HepG2 (cell line): ENCODE measurements at regions not wholly inside any gene's neighbourhood (a gene's known extent, or its start where the extent isn't known, plus 50 kb on each side); places are given as distances from the start of the nearest gene placed in this dataset.

Experiments used
- ELF3 ChIP-seq: IDR thresholded peaks from 2 replicates; pipeline ENCODE4 v1.6.1; 2016; ENCODE audit warnings: missing genetic modification reagents, missing compliant biosample characterization
- FOXA1 ChIP-seq, 2 experiments: fragments of 450-650 bp in 1 of 2; sonication (generic) in 1 of 2; formaldehyde crosslinking in 1 of 2; IDR thresholded peaks; 2 replicates each; pipeline versions ENCODE4 v1.4.0 to v1.6.1; 2016 to 2020; ENCODE audit warnings: missing genetic modification reagents in 1 of 2
- GLI4 ChIP-seq: sonication (generic); formaldehyde crosslinking; IDR thresholded peaks from 2 replicates; pipeline ENCODE4 v1.5.1; 2020; ENCODE audit warnings: missing genetic modification reagents, mild to moderate bottlenecking, moderate library complexity, borderline replicate concordance
- HCFC1 ChIP-seq: fragments of 150-350 bp; IDR thresholded peaks from 2 replicates; pipeline ENCODE4 v1.6.1; 2014; ENCODE audit warnings: low read depth, low read length
- HDAC2 ChIP-seq: sonication (generic); formaldehyde crosslinking; IDR thresholded peaks from 2 replicates; pipeline ENCODE4 v1.4.0; 2020; ENCODE audit warnings: missing genetic modification reagents
- HOXA5 ChIP-seq: sonication (generic); formaldehyde crosslinking; IDR thresholded peaks from 2 replicates; pipeline ENCODE4 v1.4.0; 2020; ENCODE audit warnings: missing genetic modification reagents
- JARID2 ChIP-seq: sonication (generic); formaldehyde crosslinking; IDR thresholded peaks from 2 replicates; pipeline ENCODE4 v1.8.1; 2023; ENCODE audit warnings: missing genetic modification reagents, inconsistent platforms; ENCODE audit not compliant: insufficient replicate concordance
- MEF2D ChIP-seq: sonication (generic); formaldehyde crosslinking; IDR thresholded peaks from 2 replicates; pipeline ENCODE4 v1.5.1; 2020; ENCODE audit warnings: mild to moderate bottlenecking, missing genetic modification reagents
- PAF1 ChIP-seq: IDR thresholded peaks from 2 replicates; pipeline ENCODE4 v1.6.1; 2016; ENCODE audit warnings: missing genetic modification reagents, missing compliant biosample characterization
- PRPF4 ChIP-seq: fragments of 200-400 bp; formaldehyde crosslinking; IDR thresholded peaks from 2 replicates; pipeline ENCODE4 v1.6.1; 2016; ENCODE audit warnings: low read length, low read depth; ENCODE audit not compliant: poor library complexity, severe bottlenecking
- SOX13 ChIP-seq, 3 experiments: fragments of 450-650 bp in 1 of 3; sonication (generic) in 1 of 3; formaldehyde crosslinking in 1 of 3; IDR thresholded peaks in 2 of 3; conservative IDR thresholded peaks in 1 of 3; 2 replicates each; pipeline versions ENCODE4 v1.5.0 to v1.6.1; 2016 to 2020; ENCODE audit warnings: antibody characterized with exemption in 1 of 3, mild to moderate bottlenecking in 1 of 3, missing compliant biosample characterization in 1 of 3, missing genetic modification reagents in 1 of 3, moderate library complexity in 1 of 3
- STAG1 ChIP-seq: sonication (generic); formaldehyde crosslinking; IDR thresholded peaks from 2 replicates; pipeline ENCODE4 v1.4.0; 2020; ENCODE audit warnings: missing genetic modification reagents
- ZFP36 ChIP-seq: fragments of 150-350 bp; IDR thresholded peaks from 2 replicates; pipeline ENCODE4 v1.6.1; 2018; ENCODE audit warnings: borderline replicate concordance, low read length, low read depth; ENCODE audit not compliant: partially characterized antibody
- ZNF136 ChIP-seq: sonication (generic); formaldehyde crosslinking; IDR thresholded peaks from 2 replicates; pipeline ENCODE4 v1.8.1; 2022; ENCODE audit warnings: low read depth, mild to moderate bottlenecking, moderate library complexity, missing genetic modification reagents
- ZNF446 ChIP-seq: sonication (generic); formaldehyde crosslinking; IDR thresholded peaks from 2 replicates; pipeline ENCODE4 v1.5.0; 2020; ENCODE audit warnings: mild to moderate bottlenecking, missing genetic modification reagents
- ZNF451 ChIP-seq: sonication (generic); formaldehyde crosslinking; IDR thresholded peaks from 2 replicates; pipeline ENCODE4 v1.5.0; 2020; ENCODE audit warnings: mild to moderate bottlenecking, missing genetic modification reagents
- ZNF501 ChIP-seq: sonication (generic); formaldehyde crosslinking; IDR thresholded peaks from 2 replicates; pipeline ENCODE4 v1.5.1; 2020; ENCODE audit warnings: mild to moderate bottlenecking, moderate library complexity, missing genetic modification reagents
- ZNF749 ChIP-seq: sonication (generic); formaldehyde crosslinking; IDR thresholded peaks from 2 replicates; pipeline ENCODE4 v1.8.0; 2022; ENCODE audit warnings: mild to moderate bottlenecking, missing genetic modification reagents, moderate library complexity, borderline replicate concordance
- TF ChIP-seq, protein P1 (sequence below): sonication (generic); formaldehyde crosslinking; IDR thresholded peaks from 2 replicates; pipeline ENCODE4 v1.4.0; 2020; ENCODE audit warnings: missing genetic modification reagents
- TF ChIP-seq, protein P2 (sequence below): sonication (generic); formaldehyde crosslinking; IDR thresholded peaks from 2 replicates; pipeline ENCODE4 v1.4.0; 2020; ENCODE audit warnings: missing genetic modification reagents
- TF ChIP-seq, protein P3 (sequence below): sonication (generic); formaldehyde crosslinking; IDR thresholded peaks from 2 replicates; pipeline ENCODE4 v1.5.0; 2020; ENCODE audit warnings: mild to moderate bottlenecking, missing genetic modification reagents, moderate library complexity
- TF ChIP-seq, protein P4 (sequence below): sonication (generic); formaldehyde crosslinking; IDR thresholded peaks from 2 replicates; pipeline ENCODE4 v1.9.0; 2021; ENCODE audit warnings: missing genetic modification reagents, borderline replicate concordance

DNA sequence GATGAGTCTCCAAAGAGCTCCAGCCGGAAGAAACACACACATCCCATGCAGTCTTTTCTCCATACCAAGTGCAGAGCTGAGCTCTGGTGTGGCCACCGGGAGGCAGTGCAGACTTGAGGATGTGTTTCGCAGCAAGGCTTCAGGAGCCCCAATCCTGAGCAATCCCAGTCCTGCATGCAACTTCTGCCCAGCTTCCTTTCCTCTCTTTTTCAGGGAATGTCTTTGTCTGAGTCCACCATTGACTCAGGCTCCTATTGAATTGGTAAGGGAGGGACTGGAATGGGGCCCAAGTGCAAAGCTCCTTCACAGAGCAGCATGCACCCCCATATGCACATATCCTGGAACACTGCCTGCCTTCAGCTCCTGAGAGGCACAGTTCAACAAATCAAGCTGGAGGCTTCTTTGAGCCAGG, 50.5 kb upstream of the ASIP start (continued):
- TF ChIP-seq, protein P1, sequence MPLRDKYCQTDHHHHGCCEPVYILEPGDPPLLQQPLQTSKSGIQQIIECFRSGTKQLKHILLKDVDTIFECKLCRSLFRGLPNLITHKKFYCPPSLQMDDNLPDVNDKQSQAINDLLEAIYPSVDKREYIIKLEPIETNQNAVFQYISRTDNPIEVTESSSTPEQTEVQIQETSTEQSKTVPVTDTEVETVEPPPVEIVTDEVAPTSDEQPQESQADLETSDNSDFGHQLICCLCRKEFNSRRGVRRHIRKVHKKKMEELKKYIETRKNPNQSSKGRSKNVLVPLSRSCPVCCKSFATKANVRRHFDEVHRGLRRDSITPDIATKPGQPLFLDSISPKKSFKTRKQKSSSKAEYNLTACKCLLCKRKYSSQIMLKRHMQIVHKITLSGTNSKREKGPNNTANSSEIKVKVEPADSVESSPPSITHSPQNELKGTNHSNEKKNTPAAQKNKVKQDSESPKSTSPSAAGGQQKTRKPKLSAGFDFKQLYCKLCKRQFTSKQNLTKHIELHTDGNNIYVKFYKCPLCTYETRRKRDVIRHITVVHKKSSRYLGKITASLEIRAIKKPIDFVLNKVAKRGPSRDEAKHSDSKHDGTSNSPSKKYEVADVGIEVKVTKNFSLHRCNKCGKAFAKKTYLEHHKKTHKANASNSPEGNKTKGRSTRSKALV: no peak
- no peak for TF ChIP-seq FOXA1 (IDR thresholded peaks at IDR 0.05)
- TF ChIP-seq FOXA1 (CRISPR knock-in tag; IDR thresholded peaks at IDR 0.05): peak; percentile 14; the same call in 1 of the 2 replicates
- no peak for TF ChIP-seq HOXA5
- no peak for TF ChIP-seq HCFC1
- TF ChIP-seq PAF1 (CRISPR knock-in tag): no peak
- peak; percentile 81; the same call in 1 of the 2 replicates for TF ChIP-seq ELF3
- TF ChIP-seq PRPF4: no peak
- TF ChIP-seq, protein P2, sequence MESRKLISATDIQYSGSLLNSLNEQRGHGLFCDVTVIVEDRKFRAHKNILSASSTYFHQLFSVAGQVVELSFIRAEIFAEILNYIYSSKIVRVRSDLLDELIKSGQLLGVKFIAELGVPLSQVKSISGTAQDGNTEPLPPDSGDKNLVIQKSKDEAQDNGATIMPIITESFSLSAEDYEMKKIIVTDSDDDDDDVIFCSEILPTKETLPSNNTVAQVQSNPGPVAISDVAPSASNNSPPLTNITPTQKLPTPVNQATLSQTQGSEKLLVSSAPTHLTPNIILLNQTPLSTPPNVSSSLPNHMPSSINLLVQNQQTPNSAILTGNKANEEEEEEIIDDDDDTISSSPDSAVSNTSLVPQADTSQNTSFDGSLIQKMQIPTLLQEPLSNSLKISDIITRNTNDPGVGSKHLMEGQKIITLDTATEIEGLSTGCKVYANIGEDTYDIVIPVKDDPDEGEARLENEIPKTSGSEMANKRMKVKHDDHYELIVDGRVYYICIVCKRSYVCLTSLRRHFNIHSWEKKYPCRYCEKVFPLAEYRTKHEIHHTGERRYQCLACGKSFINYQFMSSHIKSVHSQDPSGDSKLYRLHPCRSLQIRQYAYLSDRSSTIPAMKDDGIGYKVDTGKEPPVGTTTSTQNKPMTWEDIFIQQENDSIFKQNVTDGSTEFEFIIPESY (CRISPR knock-in tag): peak; percentile 57; the same call in 1 of the 2 replicates
- TF ChIP-seq SOX13 (IDR thresholded peaks at IDR 0.05): no peak
- peak in 1 of 2 experiments; percentile 46; a peak in 1 of 4 replicates for TF ChIP-seq SOX13 (CRISPR knock-in tag; conservative IDR thresholded peaks at IDR 0.05 in 1 of 2, IDR thresholded peaks at IDR 0.05 in 1 of 2)
- TF ChIP-seq STAG1 (CRISPR knock-in tag): peak; percentile 99
- peak; percentile 19 for TF ChIP-seq ZFP36
- peak; percentile 55; the same call in 1 of the 2 replicates for TF ChIP-seq HDAC2 (CRISPR knock-in tag)
- TF ChIP-seq JARID2 (CRISPR knock-in tag): peak; percentile 92
- no peak for TF ChIP-seq ZNF446 (CRISPR knock-in tag)
- TF ChIP-seq MEF2D: 0 out of 2 replicates have a peak, but pooled peaks have one; percentile 23
- TF ChIP-seq, protein P3, sequence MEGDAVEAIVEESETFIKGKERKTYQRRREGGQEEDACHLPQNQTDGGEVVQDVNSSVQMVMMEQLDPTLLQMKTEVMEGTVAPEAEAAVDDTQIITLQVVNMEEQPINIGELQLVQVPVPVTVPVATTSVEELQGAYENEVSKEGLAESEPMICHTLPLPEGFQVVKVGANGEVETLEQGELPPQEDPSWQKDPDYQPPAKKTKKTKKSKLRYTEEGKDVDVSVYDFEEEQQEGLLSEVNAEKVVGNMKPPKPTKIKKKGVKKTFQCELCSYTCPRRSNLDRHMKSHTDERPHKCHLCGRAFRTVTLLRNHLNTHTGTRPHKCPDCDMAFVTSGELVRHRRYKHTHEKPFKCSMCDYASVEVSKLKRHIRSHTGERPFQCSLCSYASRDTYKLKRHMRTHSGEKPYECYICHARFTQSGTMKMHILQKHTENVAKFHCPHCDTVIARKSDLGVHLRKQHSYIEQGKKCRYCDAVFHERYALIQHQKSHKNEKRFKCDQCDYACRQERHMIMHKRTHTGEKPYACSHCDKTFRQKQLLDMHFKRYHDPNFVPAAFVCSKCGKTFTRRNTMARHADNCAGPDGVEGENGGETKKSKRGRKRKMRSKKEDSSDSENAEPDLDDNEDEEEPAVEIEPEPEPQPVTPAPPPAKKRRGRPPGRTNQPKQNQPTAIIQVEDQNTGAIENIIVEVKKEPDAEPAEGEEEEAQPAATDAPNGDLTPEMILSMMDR (CRISPR knock-in tag): peak; percentile 98
- TF ChIP-seq, protein P4, sequence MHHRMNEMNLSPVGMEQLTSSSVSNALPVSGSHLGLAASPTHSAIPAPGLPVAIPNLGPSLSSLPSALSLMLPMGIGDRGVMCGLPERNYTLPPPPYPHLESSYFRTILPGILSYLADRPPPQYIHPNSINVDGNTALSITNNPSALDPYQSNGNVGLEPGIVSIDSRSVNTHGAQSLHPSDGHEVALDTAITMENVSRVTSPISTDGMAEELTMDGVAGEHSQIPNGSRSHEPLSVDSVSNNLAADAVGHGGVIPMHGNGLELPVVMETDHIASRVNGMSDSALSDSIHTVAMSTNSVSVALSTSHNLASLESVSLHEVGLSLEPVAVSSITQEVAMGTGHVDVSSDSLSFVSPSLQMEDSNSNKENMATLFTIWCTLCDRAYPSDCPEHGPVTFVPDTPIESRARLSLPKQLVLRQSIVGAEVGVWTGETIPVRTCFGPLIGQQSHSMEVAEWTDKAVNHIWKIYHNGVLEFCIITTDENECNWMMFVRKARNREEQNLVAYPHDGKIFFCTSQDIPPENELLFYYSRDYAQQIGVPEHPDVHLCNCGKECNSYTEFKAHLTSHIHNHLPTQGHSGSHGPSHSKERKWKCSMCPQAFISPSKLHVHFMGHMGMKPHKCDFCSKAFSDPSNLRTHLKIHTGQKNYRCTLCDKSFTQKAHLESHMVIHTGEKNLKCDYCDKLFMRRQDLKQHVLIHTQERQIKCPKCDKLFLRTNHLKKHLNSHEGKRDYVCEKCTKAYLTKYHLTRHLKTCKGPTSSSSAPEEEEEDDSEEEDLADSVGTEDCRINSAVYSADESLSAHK (CRISPR knock-in tag): 0 out of 2 replicates have a peak, but pooled peaks have one; percentile 70
- TF ChIP-seq ZNF501 (CRISPR knock-in tag): peak; percentile 77; the same call in 1 of the 2 replicates
- TF ChIP-seq ZNF749 (CRISPR knock-in tag): no peak
- TF ChIP-seq ZNF136: no peak
- TF ChIP-seq GLI4: no peak
- 0 out of 2 replicates have a peak, but pooled peaks have one; percentile 65 for TF ChIP-seq ZNF451
